WTC11 (cell line): ENCODE measurements at regions not wholly inside any gene's neighbourhood (a gene's known extent, or its start where the extent isn't known, plus 50 kb on each side); places are given as distances from the start of the nearest gene placed in this dataset.

ENCODE experiments used
- ATAC-seq: fragments of 200-7000 bp; cut with Tn5 transposase; 2 replicates; pipeline ENCODE4 v1.10.0; 2021; ENCODE audit warnings: mild to moderate bottlenecking, moderate library complexity
- CTCF ChIA-PET: fragments of 300-600 bp; sonication (Branson Sonifier 250); formaldehyde crosslinking; loops from one replicate; lab custom pipeline; 2021; ENCODE audit warnings: antibody characterized with exemption; lab: Charles Lee
- POLR2A ChIA-PET: fragments of 350-600 bp; sonication (Branson Sonifier 250); formaldehyde crosslinking; loops from one replicate; lab custom pipeline; 2021; ENCODE audit warnings: antibody characterized with exemption; lab: Charles Lee
- DNase-seq: peaks from one replicate; pipeline ENCODE4 v3.0.0; 2021; ENCODE audit warnings: low spot score
- H3K27ac Mint-ChIP-seq: 2 replicates; pipeline ENCODE4 v1.8.0; 2021; ENCODE audit warnings: mixed read lengths
- H3K27me3 Mint-ChIP-seq: 2 replicates; pipeline ENCODE4 v1.8.0; 2021; ENCODE audit warnings: low read depth, mild to moderate bottlenecking, moderate library complexity, mixed read lengths
- H3K36me3 Mint-ChIP-seq: 2 replicates; pipeline ENCODE4 v1.8.0; 2021; ENCODE audit warnings: mixed read lengths
- H3K4me1 Mint-ChIP-seq: 2 replicates; pipeline ENCODE4 v1.8.0; 2022; ENCODE audit warnings: mixed read lengths
- H3K4me3 Mint-ChIP-seq: 2 replicates; pipeline ENCODE4 v1.8.0; 2021; ENCODE audit warnings: mild to moderate bottlenecking, moderate library complexity, mixed read lengths
- H3K9me3 Mint-ChIP-seq: 2 replicates; pipeline ENCODE4 v1.8.0; 2021; ENCODE audit warnings: mixed read lengths
- ESRRA ChIP-seq: sonication (generic); formaldehyde crosslinking; IDR thresholded peaks from 2 replicates; pipeline ENCODE4 v1.8.1; 2022; ENCODE audit warnings: mild to moderate bottlenecking, missing genetic modification reagents, borderline replicate concordance
- ETV6 ChIP-seq: sonication (generic); formaldehyde crosslinking; IDR thresholded peaks from 2 replicates; pipeline ENCODE4 v1.8.1; 2022; ENCODE audit warnings: mild to moderate bottlenecking, missing genetic modification reagents
- JUN ChIP-seq: sonication (generic); formaldehyde crosslinking; IDR thresholded peaks from 2 replicates; pipeline ENCODE4 v1.8.0; 2023; ENCODE audit warnings: mild to moderate bottlenecking, missing genetic modification reagents
- PRRX2 ChIP-seq: fragments of 250-450 bp; sonication (Bioruptor Pico); IDR thresholded peaks from 2 replicates; pipeline ENCODE4 v1.8.0; 2021; ENCODE audit warnings: mild to moderate bottlenecking
- RELA ChIP-seq: sonication (generic); formaldehyde crosslinking; IDR thresholded peaks from 2 replicates; pipeline ENCODE4 v1.8.1; 2022; ENCODE audit warnings: missing genetic modification reagents, mild to moderate bottlenecking, borderline replicate concordance
- SMAD4 ChIP-seq: sonication (generic); formaldehyde crosslinking; IDR thresholded peaks from 2 replicates; pipeline ENCODE4 v1.8.0; 2022; ENCODE audit warnings: mild to moderate bottlenecking, missing genetic modification reagents
- TF ChIP-seq, protein P1 (sequence below): sonication (generic); formaldehyde crosslinking; IDR thresholded peaks from 2 replicates; pipeline ENCODE4 v1.8.0; 2022; ENCODE audit warnings: mild to moderate bottlenecking, missing genetic modification reagents
- TF ChIP-seq, protein P2 (sequence below): sonication (generic); formaldehyde crosslinking; IDR thresholded peaks from 2 replicates; pipeline ENCODE4 v1.8.0; 2022; ENCODE audit warnings: mild to moderate bottlenecking, missing genetic modification reagents
- TF ChIP-seq, protein P3 (sequence below): sonication (generic); formaldehyde crosslinking; IDR thresholded peaks from 2 replicates; pipeline ENCODE4 v1.8.1; 2022; ENCODE audit warnings: missing genetic modification reagents, borderline replicate concordance
- TF ChIP-seq, protein P4 (sequence below): sonication (generic); formaldehyde crosslinking; IDR thresholded peaks from 2 replicates; pipeline ENCODE4 v1.8.0; 2023; ENCODE audit warnings: missing genetic modification reagents, mild to moderate bottlenecking, borderline replicate concordance
- TF ChIP-seq, protein P5 (sequence below): sonication (generic); formaldehyde crosslinking; IDR thresholded peaks from 2 replicates; pipeline ENCODE4 v1.8.0; 2022; ENCODE audit warnings: mild to moderate bottlenecking, missing genetic modification reagents
- TF ChIP-seq, protein P6 (sequence below): sonication (generic); formaldehyde crosslinking; IDR thresholded peaks from 2 replicates; pipeline ENCODE4 v1.8.1; 2023; ENCODE audit warnings: mild to moderate bottlenecking, missing genetic modification reagents
- TF ChIP-seq, protein P7 (sequence below): fragments of 250-450 bp; sonication (Bioruptor Pico); IDR thresholded peaks from 2 replicates; pipeline ENCODE4 v1.9.0; 2021; ENCODE audit warnings: mild to moderate bottlenecking
- TF ChIP-seq, protein P8 (sequence below): sonication (generic); formaldehyde crosslinking; conservative IDR thresholded peaks from 2 replicates; pipeline ENCODE4 v1.8.1; 2023; ENCODE audit warnings: mild to moderate bottlenecking, low read depth, missing genetic modification reagents, moderate library complexity

DNA sequence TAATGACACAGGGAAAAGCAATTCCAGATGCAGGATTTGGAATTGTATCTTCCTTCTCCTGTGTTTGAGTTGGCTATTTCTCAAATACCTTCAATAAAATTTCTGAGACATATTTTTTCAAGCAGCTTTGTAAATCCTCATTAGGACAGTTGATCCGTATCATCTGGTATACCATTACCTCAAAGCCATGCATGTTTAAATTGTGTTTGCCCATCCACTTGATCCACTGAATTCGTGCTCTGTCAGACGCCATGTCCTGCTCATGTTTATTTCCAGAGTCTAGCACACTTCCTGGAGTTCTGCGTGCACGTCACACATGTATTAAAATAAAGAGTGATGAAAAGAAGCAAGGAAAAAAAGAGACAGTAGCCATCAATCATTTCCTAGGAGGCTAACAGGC is 141.8 kb upstream of the CDC14C start (continued):
- TF ChIP-seq, protein P1, sequence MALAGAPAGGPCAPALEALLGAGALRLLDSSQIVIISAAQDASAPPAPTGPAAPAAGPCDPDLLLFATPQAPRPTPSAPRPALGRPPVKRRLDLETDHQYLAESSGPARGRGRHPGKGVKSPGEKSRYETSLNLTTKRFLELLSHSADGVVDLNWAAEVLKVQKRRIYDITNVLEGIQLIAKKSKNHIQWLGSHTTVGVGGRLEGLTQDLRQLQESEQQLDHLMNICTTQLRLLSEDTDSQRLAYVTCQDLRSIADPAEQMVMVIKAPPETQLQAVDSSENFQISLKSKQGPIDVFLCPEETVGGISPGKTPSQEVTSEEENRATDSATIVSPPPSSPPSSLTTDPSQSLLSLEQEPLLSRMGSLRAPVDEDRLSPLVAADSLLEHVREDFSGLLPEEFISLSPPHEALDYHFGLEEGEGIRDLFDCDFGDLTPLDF (CRISPR knock-in tag): no peak
- TF ChIP-seq SMAD4 (CRISPR knock-in tag) (no peak), RELA (CRISPR knock-in tag) (no peak), PRRX2 (no peak)
- TF ChIP-seq, protein P2, sequence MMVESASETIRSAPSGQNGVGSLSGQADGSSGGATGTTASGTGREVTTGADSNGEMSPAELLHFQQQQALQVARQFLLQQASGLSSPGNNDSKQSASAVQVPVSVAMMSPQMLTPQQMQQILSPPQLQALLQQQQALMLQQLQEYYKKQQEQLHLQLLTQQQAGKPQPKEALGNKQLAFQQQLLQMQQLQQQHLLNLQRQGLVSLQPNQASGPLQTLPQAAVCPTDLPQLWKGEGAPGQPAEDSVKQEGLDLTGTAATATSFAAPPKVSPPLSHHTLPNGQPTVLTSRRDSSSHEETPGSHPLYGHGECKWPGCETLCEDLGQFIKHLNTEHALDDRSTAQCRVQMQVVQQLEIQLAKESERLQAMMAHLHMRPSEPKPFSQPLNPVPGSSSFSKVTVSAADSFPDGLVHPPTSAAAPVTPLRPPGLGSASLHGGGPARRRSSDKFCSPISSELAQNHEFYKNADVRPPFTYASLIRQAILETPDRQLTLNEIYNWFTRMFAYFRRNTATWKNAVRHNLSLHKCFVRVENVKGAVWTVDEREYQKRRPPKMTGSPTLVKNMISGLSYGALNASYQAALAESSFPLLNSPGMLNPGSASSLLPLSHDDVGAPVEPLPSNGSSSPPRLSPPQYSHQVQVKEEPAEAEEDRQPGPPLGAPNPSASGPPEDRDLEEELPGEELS (CRISPR knock-in tag): no peak

DNA sequence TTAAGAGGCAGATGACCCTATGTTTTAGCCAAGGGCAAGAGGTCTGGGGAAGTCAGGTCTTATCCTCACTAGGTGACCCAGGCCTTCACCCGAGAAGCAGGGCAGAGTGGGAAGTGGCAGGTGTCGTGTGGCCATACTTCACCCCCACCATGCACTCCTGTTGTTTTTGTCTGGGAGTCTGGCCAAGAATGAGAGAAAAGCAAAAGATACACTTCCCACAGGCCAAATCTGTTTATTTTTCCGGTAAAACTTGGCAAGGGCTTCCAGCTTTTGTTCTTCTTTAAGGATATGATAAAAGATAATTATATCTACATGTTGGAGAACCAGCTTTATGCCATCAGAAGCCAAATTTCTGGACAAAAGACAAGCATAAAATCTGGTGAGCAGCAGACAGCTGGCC is 137.4 kb upstream of the CDC14C start:
- peaks cover 6% of the 10 kb centered on the region for H3K36me3 Mint-ChIP-seq
- no peak overlapping the region for H3K27ac Mint-ChIP-seq
- ChIA-PET POLR2A (no interaction called here), CTCF (no interaction called here)
- H3K4me1 Mint-ChIP-seq: no peaks in the 10 kb centered on the region
- ATAC-seq: no peak
- no peak overlapping the region for H3K4me3 Mint-ChIP-seq
- TF ChIP-seq JUN (CRISPR knock-in tag) (no peak), ESRRA (no peak), ETV6 (CRISPR knock-in tag) (no peak)
- TF ChIP-seq, protein P3, sequence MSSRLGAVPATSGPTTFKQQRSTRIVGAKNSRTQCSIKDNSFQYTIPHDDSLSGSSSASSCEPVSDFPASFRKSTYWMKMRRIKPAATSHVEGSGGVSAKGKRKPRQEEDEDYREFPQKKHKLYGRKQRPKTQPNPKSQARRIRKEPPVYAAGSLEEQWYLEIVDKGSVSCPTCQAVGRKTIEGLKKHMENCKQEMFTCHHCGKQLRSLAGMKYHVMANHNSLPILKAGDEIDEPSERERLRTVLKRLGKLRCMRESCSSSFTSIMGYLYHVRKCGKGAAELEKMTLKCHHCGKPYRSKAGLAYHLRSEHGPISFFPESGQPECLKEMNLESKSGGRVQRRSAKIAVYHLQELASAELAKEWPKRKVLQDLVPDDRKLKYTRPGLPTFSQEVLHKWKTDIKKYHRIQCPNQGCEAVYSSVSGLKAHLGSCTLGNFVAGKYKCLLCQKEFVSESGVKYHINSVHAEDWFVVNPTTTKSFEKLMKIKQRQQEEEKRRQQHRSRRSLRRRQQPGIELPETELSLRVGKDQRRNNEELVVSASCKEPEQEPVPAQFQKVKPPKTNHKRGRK (CRISPR knock-in tag): no peak
- TF ChIP-seq, protein P4, sequence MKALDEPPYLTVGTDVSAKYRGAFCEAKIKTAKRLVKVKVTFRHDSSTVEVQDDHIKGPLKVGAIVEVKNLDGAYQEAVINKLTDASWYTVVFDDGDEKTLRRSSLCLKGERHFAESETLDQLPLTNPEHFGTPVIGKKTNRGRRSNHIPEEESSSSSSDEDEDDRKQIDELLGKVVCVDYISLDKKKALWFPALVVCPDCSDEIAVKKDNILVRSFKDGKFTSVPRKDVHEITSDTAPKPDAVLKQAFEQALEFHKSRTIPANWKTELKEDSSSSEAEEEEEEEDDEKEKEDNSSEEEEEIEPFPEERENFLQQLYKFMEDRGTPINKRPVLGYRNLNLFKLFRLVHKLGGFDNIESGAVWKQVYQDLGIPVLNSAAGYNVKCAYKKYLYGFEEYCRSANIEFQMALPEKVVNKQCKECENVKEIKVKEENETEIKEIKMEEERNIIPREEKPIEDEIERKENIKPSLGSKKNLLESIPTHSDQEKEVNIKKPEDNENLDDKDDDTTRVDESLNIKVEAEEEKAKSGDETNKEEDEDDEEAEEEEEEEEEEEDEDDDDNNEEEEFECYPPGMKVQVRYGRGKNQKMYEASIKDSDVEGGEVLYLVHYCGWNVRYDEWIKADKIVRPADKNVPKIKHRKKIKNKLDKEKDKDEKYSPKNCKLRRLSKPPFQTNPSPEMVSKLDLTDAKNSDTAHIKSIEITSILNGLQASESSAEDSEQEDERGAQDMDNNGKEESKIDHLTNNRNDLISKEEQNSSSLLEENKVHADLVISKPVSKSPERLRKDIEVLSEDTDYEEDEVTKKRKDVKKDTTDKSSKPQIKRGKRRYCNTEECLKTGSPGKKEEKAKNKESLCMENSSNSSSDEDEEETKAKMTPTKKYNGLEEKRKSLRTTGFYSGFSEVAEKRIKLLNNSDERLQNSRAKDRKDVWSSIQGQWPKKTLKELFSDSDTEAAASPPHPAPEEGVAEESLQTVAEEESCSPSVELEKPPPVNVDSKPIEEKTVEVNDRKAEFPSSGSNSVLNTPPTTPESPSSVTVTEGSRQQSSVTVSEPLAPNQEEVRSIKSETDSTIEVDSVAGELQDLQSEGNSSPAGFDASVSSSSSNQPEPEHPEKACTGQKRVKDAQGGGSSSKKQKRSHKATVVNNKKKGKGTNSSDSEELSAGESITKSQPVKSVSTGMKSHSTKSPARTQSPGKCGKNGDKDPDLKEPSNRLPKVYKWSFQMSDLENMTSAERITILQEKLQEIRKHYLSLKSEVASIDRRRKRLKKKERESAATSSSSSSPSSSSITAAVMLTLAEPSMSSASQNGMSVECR (CRISPR knock-in tag): no peak
- TF ChIP-seq, protein P5, sequence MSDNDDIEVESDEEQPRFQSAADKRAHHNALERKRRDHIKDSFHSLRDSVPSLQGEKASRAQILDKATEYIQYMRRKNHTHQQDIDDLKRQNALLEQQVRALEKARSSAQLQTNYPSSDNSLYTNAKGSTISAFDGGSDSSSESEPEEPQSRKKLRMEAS (CRISPR knock-in tag): no peak
- TF ChIP-seq, protein P6, sequence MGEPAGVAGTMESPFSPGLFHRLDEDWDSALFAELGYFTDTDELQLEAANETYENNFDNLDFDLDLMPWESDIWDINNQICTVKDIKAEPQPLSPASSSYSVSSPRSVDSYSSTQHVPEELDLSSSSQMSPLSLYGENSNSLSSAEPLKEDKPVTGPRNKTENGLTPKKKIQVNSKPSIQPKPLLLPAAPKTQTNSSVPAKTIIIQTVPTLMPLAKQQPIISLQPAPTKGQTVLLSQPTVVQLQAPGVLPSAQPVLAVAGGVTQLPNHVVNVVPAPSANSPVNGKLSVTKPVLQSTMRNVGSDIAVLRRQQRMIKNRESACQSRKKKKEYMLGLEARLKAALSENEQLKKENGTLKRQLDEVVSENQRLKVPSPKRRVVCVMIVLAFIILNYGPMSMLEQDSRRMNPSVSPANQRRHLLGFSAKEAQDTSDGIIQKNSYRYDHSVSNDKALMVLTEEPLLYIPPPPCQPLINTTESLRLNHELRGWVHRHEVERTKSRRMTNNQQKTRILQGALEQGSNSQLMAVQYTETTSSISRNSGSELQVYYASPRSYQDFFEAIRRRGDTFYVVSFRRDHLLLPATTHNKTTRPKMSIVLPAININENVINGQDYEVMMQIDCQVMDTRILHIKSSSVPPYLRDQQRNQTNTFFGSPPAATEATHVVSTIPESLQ (CRISPR knock-in tag): no peak
- TF ChIP-seq, protein P7, sequence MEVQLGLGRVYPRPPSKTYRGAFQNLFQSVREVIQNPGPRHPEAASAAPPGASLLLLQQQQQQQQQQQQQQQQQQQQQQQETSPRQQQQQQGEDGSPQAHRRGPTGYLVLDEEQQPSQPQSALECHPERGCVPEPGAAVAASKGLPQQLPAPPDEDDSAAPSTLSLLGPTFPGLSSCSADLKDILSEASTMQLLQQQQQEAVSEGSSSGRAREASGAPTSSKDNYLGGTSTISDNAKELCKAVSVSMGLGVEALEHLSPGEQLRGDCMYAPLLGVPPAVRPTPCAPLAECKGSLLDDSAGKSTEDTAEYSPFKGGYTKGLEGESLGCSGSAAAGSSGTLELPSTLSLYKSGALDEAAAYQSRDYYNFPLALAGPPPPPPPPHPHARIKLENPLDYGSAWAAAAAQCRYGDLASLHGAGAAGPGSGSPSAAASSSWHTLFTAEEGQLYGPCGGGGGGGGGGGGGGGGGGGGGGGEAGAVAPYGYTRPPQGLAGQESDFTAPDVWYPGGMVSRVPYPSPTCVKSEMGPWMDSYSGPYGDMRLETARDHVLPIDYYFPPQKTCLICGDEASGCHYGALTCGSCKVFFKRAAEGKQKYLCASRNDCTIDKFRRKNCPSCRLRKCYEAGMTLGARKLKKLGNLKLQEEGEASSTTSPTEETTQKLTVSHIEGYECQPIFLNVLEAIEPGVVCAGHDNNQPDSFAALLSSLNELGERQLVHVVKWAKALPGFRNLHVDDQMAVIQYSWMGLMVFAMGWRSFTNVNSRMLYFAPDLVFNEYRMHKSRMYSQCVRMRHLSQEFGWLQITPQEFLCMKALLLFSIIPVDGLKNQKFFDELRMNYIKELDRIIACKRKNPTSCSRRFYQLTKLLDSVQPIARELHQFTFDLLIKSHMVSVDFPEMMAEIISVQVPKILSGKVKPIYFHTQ (CRISPR knock-in tag): no peak
- TF ChIP-seq, protein P8, sequence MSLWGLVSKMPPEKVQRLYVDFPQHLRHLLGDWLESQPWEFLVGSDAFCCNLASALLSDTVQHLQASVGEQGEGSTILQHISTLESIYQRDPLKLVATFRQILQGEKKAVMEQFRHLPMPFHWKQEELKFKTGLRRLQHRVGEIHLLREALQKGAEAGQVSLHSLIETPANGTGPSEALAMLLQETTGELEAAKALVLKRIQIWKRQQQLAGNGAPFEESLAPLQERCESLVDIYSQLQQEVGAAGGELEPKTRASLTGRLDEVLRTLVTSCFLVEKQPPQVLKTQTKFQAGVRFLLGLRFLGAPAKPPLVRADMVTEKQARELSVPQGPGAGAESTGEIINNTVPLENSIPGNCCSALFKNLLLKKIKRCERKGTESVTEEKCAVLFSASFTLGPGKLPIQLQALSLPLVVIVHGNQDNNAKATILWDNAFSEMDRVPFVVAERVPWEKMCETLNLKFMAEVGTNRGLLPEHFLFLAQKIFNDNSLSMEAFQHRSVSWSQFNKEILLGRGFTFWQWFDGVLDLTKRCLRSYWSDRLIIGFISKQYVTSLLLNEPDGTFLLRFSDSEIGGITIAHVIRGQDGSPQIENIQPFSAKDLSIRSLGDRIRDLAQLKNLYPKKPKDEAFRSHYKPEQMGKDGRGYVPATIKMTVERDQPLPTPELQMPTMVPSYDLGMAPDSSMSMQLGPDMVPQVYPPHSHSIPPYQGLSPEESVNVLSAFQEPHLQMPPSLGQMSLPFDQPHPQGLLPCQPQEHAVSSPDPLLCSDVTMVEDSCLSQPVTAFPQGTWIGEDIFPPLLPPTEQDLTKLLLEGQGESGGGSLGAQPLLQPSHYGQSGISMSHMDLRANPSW (CRISPR knock-in tag): no peak
- peaks cover 17% of the 10 kb centered on the region for H3K9me3 Mint-ChIP-seq
- no peaks in the 10 kb centered on the region for H3K27me3 Mint-ChIP-seq
- DNase-seq: no peak
